Cardiac fibroblast (primary cell): ENCODE measurements at regions not wholly inside any gene's neighbourhood (a gene's known extent, or its start where the extent isn't known, plus 50 kb on each side); places are given as distances from the start of the nearest gene placed in this dataset.

Experiments used
- DNase-seq, 2 donors: peaks; one replicate each; pipeline versions ENCODE4 v3.0.0 to v3.0.0-alpha.2; 2010; ENCODE audit warnings: low read depth in 2 of 2
- H3K4me3 ChIP-seq, 2 donors: replicated peaks in 1 of 2; 1 replicate in 1 of 2; 2 replicates in 1 of 2; pipeline ENCODE4 v1.5.1; 2011; ENCODE audit warnings: low read depth in 2 of 2, low read length in 2 of 2, mild to moderate bottlenecking in 2 of 2, moderate library complexity in 1 of 2
- TF ChIP-seq, protein P1 (sequence below): IDR thresholded peaks from one replicate; pipeline ENCODE4 v1.5.1; 2011; ENCODE audit warnings: low read depth, mild to moderate bottlenecking, low read length, inconsistent platforms

DNA sequence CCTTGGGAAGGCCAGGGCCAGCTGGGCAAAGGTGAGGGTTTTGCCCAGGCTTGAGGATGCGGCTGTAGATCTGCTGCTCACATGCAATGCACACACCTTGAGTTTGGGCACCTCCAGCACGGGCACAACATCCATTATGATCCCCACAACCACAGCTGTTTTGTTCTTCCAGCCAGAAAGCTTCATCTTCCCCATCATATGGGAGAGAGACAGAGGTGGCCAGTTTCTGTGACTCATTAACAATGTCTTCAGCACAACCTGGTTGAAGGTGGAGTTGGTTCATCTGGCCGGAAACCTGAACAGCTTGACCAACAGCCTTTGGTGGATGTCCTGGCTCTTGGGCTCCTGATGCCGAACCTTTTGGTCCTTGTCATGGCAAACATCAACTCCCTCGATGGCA, 163.7 kb upstream of the CCND2 start:
- TF ChIP-seq, protein P1, sequence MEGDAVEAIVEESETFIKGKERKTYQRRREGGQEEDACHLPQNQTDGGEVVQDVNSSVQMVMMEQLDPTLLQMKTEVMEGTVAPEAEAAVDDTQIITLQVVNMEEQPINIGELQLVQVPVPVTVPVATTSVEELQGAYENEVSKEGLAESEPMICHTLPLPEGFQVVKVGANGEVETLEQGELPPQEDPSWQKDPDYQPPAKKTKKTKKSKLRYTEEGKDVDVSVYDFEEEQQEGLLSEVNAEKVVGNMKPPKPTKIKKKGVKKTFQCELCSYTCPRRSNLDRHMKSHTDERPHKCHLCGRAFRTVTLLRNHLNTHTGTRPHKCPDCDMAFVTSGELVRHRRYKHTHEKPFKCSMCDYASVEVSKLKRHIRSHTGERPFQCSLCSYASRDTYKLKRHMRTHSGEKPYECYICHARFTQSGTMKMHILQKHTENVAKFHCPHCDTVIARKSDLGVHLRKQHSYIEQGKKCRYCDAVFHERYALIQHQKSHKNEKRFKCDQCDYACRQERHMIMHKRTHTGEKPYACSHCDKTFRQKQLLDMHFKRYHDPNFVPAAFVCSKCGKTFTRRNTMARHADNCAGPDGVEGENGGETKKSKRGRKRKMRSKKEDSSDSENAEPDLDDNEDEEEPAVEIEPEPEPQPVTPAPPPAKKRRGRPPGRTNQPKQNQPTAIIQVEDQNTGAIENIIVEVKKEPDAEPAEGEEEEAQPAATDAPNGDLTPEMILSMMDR, result no peak
- DNase-seq, result no peak
- no peak overlapping the region for H3K4me3 ChIP-seq

DNA sequence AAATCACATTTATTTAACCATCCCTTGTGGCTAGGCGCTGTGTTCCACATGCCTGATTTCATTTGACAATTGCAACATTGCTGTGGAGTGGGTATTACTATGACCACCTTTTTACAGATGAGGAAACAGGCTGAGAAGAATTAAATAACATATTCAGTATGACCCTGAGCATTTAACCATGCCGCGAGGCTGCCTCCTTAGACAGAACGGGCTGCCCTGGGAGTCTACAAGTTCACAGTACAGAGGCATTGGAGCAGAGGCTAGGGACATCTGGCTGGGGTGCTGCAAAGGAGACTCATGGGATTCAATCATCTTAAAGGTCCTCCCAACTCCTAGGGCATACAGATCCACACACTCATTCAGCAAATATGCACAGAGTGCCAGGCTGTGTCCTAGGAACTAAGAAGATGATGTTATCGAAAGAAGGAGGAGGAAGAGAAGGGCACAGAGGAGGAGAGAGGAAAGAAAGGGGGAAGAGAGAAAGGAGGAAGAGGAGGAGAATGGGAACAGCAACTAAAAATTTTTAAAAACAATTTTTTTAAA, 164.7 kb upstream of the CCND2 start:
- TF ChIP-seq, protein P1, result no peak

DNA sequence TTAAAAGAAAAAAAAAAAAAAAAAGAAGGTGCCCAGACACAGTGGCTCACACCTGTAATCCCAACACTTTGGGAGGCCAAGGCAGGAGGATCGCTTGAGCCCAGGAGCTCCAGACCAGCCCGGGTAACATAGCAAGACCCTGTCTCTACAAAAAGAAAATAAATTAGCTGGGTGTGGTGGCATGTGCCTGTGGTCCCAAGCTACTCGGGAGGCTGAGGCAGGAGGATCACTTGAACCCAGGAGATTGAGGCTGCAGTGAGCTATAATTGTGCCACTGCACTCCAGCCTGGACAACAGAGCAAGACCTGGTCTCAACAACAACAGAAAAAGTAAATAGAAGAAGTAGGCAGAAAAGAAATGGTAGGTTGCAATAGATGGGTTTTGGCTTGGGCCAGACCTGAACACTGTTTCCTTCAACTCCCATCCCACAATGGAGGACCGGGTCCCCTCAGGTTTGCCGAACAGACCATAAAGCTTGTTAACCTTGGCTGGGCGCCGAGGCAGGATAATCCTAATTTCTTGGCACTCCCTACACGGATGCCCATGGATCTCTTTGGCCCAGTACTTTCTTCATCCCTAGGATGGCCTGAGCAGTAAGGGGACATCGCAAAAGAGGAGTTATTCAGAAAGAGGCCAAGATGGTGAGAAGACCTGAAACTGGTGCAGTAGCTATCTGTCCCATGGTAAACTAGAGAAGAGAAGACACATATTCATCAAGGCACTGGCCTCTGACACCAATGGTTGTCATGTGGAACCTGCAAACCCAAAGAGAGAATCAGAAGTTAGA, 165.5 kb upstream of the CCND2 start:
- TF ChIP-seq, protein P1, result no peak
- DNase-seq, result no peak
- no peak overlapping the region for H3K4me3 ChIP-seq

More for the DNA sequence above, 164.7 kb upstream of the CCND2 start:
- no peak for DNase-seq
- no peak overlapping the region for H3K4me3 ChIP-seq

DNA sequence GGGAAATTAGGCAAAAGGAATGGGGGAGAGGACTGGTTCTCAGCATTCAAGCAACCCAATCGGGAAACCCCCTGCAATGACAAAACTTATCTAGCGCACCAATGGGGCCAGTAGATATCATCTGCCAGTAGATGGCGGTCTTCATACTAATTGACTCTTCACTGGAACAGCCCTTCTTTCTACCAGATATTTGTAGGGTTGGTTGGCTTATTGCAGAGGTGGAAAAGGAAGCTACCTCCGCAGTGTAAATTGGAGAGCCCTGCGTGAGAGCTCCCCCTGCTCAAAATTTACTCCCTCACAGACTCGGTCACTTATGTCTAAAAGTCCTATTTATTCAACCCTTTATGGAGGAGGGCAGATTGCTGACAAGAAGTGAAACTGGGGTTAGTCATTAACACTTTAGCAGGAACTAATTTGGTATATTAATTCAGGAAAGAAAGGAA, 166.1 kb upstream of the CCND2 start:
- TF ChIP-seq, protein P1, result peak; percentile 49
- no peak overlapping the region for H3K4me3 ChIP-seq
- peak; percentile 39 to 62 for DNase-seq

DNA sequence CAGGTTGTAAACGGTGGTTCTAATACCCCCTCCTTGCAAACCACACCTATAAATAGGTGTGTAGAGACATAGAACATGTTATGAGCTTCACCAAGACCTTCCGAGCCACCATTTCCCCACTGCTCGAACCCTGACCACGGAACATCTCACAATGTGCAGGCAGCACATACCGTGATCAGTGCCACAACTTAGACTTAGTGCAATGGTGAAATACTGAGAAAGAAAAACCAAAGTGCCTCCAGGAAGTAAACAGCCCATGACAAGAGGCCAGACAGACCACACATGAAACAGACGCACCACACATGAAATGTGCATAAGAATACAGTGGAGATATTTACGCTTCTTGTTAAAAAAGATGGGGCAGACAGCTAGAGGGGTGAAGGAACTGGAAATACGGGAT, 166.9 kb upstream of the CCND2 start:
- TF ChIP-seq, protein P1, result no peak
- H3K4me3 ChIP-seq, result no peak overlapping the region
- DNase-seq, result no peak

DNA sequence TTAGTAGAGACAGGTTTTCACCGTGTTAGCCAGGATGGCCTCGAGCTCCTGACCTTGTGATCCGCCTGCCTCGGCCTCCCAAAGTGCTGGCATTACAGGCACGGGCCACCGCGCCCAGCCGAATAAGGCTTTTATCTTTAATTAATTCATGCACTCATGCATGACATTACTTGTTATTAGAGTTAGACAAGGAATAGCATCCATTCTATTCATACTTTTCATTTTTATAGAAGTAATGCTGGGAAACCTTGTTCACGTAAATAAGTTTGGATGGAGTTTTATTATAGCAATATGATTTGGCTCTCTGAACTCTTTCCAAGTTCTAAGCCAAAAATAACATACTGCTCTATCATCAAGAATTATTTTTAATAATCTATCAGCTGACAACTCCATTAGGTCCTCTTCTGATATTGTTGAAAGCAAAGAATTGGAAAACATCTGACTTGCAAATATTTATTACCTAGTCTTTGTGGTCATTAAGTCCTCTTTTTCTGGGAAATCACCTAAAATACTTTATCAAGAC, 168.8 kb upstream of the CCND2 start:
- TF ChIP-seq, protein P1, result no peak
- no peak overlapping the region for H3K4me3 ChIP-seq
- DNase-seq, result no peak
